Right lobe of liver (tissue), 6 donors: ENCODE measurements at regions not wholly inside any gene's neighbourhood (a gene's known extent, or its start where the extent isn't known, plus 50 kb on each side); places are given as distances from the start of the nearest gene placed in this dataset.
A peak's percentile ranks its signal among the peaks of the same experiment; 100 is the strongest.

ENCODE experiments used
- ATAC-seq, 4 donors: fragments of 200-7000 bp; cut with Tn5 transposase; one replicate each; pipeline ENCODE4 v1.9.1; 2020; ENCODE audit warnings: mild to moderate bottlenecking in 4 of 4, moderate library complexity in 4 of 4
- DNase-seq, 3 donors: peaks; one replicate each; pipeline ENCODE4 v3.0.0-alpha.2; 2020
- H3K27ac ChIP-seq, 3 donors: fragments of 200-600 bp; one replicate each; pipeline ENCODE4 v1.8.0; 2022
- H3K27me3 ChIP-seq, 2 donors: fragments of 200-600 bp; one replicate each; pipeline ENCODE4 v1.8.0; 2022
- H3K36me3 ChIP-seq, 4 donors: fragments of 200-600 bp; sonication (generic) in 1 of 4; one replicate each; pipeline versions ENCODE4 v1.5.1 to v1.8.0; 2017 to 2022; ENCODE audit warnings: control low read depth in 1 of 4
- H3K4me1 ChIP-seq, 4 donors: fragments of 200-600 bp; sonication (generic) in 1 of 4; one replicate each; pipeline versions ENCODE4 v1.5.1 to v1.8.0; 2017 to 2022; ENCODE audit warnings: control low read depth in 1 of 4
- H3K4me3 ChIP-seq, 3 donors: fragments of 200-600 bp; one replicate each; pipeline ENCODE4 v1.8.0; 2022
- H3K9me3 ChIP-seq, 4 donors: fragments of 200-600 bp; sonication (generic) in 1 of 4; one replicate each; pipeline versions ENCODE4 v1.5.1 to v1.8.0; 2017 to 2022; ENCODE audit warnings: control low read depth in 1 of 4
- POLR2A ChIP-seq: fragments of 450-650 bp; IDR thresholded peaks from one replicate; pipeline ENCODE4 v1.6.1; 2017; ENCODE audit warnings: antibody characterized with exemption, mild to moderate bottlenecking
- WGBS: methylation state at CpG from one replicate; pipeline ENCODE4 v1.1.6; 2018; ENCODE audit warnings: low coverage, low lambda C conversion rate; ENCODE audit not compliant: insufficient coverage; ENCODE audit errors: missing lambda C conversion rate; 5-methylcytosine and 5-hydroxymethylcytosine counted together
- intact Hi-C, 2 donors: fragments of 100-400 bp; cut with DNase I; formaldehyde crosslinking; loops; one replicate each; pipeline versions ENCODE4 v1.11.2 to v1.14.1; 2022
- TF ChIP-seq, protein P1 (sequence below), 4 donors: fragments of 200-600 bp in 3 of 4; fragments of 450-650 bp in 1 of 4; IDR thresholded peaks; one replicate each; pipeline versions ENCODE4 v1.5.1 to v1.8.0; 2016 to 2022; ENCODE audit warnings: antibody characterized with exemption in 4 of 4, mild to moderate bottlenecking in 2 of 4
- donor health status: DM: no; HTN: yes; CAD: no.
- donor health status: DM: no; HTN: no; CAD: no.
- donor health status: DM: no; HTN: no; CAD: no.
- donor health status: DM: no; HTN: yes; CAD: no.
- donor health status: DM: no; HTN: yes; CAD: no.

DNA sequence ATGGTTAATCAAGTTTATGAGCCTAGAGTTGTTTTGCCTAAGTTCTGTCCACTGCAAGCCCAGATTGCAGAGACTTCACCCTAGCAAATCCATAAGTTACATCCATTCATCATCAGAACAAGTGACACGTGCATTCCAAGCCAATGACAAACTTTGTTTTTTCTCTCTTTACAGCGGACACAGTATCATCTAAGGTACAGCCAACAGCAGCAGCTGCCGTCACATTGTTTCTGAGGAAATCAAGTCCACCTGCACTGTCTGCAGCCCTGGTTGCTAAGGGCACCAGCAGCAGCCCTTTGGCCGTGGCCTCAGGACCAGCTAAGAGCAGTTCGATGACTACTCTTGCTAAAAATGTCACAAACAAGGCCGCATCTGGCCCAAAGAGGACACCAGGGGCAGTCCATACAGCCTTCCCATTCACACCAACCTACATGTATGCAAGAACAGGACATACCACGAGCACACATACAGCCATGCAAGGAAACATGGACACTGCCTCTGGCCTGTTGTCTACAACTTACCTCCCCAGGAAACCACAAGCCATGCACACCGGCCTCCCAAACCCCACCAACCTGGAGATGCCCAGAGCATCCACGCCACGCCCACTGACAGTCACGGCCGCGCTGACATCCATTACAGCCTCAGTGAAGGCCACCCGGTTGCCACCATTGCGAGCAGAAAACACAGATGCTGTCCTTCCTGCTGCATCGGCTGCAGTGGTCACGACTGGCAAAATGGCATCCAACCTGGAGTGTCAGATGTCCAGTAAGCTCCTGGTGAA, 155.8 kb downstream of the C11orf91 start:
- DNase-seq, result no peak
- TF ChIP-seq POLR2A, result no peak
- TF ChIP-seq, protein P1, sequence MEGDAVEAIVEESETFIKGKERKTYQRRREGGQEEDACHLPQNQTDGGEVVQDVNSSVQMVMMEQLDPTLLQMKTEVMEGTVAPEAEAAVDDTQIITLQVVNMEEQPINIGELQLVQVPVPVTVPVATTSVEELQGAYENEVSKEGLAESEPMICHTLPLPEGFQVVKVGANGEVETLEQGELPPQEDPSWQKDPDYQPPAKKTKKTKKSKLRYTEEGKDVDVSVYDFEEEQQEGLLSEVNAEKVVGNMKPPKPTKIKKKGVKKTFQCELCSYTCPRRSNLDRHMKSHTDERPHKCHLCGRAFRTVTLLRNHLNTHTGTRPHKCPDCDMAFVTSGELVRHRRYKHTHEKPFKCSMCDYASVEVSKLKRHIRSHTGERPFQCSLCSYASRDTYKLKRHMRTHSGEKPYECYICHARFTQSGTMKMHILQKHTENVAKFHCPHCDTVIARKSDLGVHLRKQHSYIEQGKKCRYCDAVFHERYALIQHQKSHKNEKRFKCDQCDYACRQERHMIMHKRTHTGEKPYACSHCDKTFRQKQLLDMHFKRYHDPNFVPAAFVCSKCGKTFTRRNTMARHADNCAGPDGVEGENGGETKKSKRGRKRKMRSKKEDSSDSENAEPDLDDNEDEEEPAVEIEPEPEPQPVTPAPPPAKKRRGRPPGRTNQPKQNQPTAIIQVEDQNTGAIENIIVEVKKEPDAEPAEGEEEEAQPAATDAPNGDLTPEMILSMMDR (IDR thresholded peaks at IDR 0.05), result no peak
- Histone ChIP-seq H3K9me3 (no peaks in the 10 kb centered on the region), H3K36me3 (no peaks in the 10 kb centered on the region), H3K4me1 (no peaks in the 10 kb centered on the region), H3K27ac (no peak overlapping the region), H3K4me3 (no peak overlapping the region), H3K27me3 (no peaks in the 10 kb centered on the region)
- WGBS, result 79% methylated on average over 9 of the region's 17 CpGs
- no peak for ATAC-seq
- intact Hi-C loops, result loop anchor here in 1 of 2 donors (10.0 kb wide), 1 partner anchor 140 kb away; no protein-coding TSS in a partner anchor

- H3K27ac ChIP-seq, result no peak overlapping the region
- H3K27me3 ChIP-seq, result no peaks in the 10 kb centered on the region
- no peak overlapping the region for H3K4me3 ChIP-seq
- no peak for TF ChIP-seq POLR2A
- TF ChIP-seq, protein P1 (IDR thresholded peaks at IDR 0.05), result no peak
- H3K9me3 ChIP-seq, result no peaks in the 10 kb centered on the region
- WGBS, result no CpG with 5 or more reads among the region's 3 CpGs
- no peak for ATAC-seq
- no peaks in the 10 kb centered on the region for H3K4me1 ChIP-seq
- no peaks in the 10 kb centered on the region for H3K36me3 ChIP-seq
- intact Hi-C loops, result loop anchor here in 1 of 2 donors (10.0 kb wide), 1 partner anchor 141 kb away; no protein-coding TSS in a partner anchor
- DNase-seq, result no peak
Observed at GRCh38 chr11:33543823-33544222, 156.8 kb downstream of the C11orf91 start.

- DNase-seq (peak in 2 of 3 donors; percentile 40 to 57), ATAC-seq (peak; percentile 81 to 88 (median 82))
- Histone ChIP-seq H3K4me1 (no peaks in the 10 kb centered on the region), H3K36me3 (no peaks in the 10 kb centered on the region), H3K27ac (no peak overlapping the region), H3K9me3 (no peaks in the 10 kb centered on the region), H3K27me3 (no peaks in the 10 kb centered on the region), H3K4me3 (no peak overlapping the region)
- 23% methylated on average over 3 of the region's 7 CpGs for WGBS
- intact Hi-C loops, result loop anchor here in 1 of 2 donors (10.0 kb wide), 1 partner anchor 142 kb away; no protein-coding TSS in a partner anchor
- TF ChIP-seq, protein P1 (IDR thresholded peaks at IDR 0.05), result peak; percentile 50 to 67 (median 57)
- no peak for TF ChIP-seq POLR2A
Observed at GRCh38 chr11:33542921-33543320, 157.7 kb downstream of the C11orf91 start.

GRCh38 chr11:33540946-33541915, 159.4 kb downstream of the C11orf91 start:
- H3K27me3 ChIP-seq, result no peaks in the 10 kb centered on the region
- ATAC-seq, result no peak
- no peak for TF ChIP-seq POLR2A
- TF ChIP-seq, protein P1 (IDR thresholded peaks at IDR 0.05), result no peak
- no peaks in the 10 kb centered on the region for H3K4me1 ChIP-seq
- no peak overlapping the region for H3K27ac ChIP-seq
- no peak for DNase-seq
- WGBS, result 66% methylated on average over 9 of the region's 11 CpGs
- H3K4me3 ChIP-seq, result no peak overlapping the region
- intact Hi-C loops, result loop anchor here in 1 of 2 donors (10.0 kb wide), 1 partner anchor 144 kb away; no protein-coding TSS in a partner anchor
- H3K36me3 ChIP-seq, result no peaks in the 10 kb centered on the region
- H3K9me3 ChIP-seq, result no peaks in the 10 kb centered on the region
